NB4 (cell line): ENCODE measurements at regions not wholly inside any gene's neighbourhood (a gene's known extent, or its start where the extent isn't known, plus 50 kb on each side); places are given as distances from the start of the nearest gene placed in this dataset.

Source experiments
- DNase-seq: peaks from one replicate; pipeline ENCODE4 v3.0.0; 2010; ENCODE audit warnings: low read depth
- H3K4me3 ChIP-seq: one replicate; pipeline ENCODE4 v1.5.1; 2011; ENCODE audit warnings: mild to moderate bottlenecking, low read depth, low read length, moderate library complexity
- CTCF ChIP-seq: IDR thresholded peaks from one replicate; pipeline ENCODE4 v1.5.1; 2012; ENCODE audit warnings: low read depth, low read length
- MAX ChIP-seq: IDR thresholded peaks from 2 replicates; pipeline ENCODE4 v1.6.1; 2011; ENCODE audit warnings: low read depth, low read length
- MYC ChIP-seq: IDR thresholded peaks from 2 replicates; pipeline ENCODE4 v1.6.1; 2011; ENCODE audit warnings: low read depth, low read length
- POLR2A ChIP-seq: IDR thresholded peaks from 2 replicates; pipeline ENCODE4 v1.6.1; 2011; ENCODE audit warnings: mild to moderate bottlenecking; ENCODE audit not compliant: insufficient read length; ENCODE audit errors: extremely low read depth

- DNase-seq, result no peak
- no peak for TF ChIP-seq MYC
- TF ChIP-seq POLR2A, result no peak
- no peak for TF ChIP-seq MAX
- TF ChIP-seq CTCF, result no peak
- no peak overlapping the region for H3K4me3 ChIP-seq
Measured at GRCh38 chr1:81157686-81158085, 643.0 kb upstream of the ADGRL2 start.

DNA sequence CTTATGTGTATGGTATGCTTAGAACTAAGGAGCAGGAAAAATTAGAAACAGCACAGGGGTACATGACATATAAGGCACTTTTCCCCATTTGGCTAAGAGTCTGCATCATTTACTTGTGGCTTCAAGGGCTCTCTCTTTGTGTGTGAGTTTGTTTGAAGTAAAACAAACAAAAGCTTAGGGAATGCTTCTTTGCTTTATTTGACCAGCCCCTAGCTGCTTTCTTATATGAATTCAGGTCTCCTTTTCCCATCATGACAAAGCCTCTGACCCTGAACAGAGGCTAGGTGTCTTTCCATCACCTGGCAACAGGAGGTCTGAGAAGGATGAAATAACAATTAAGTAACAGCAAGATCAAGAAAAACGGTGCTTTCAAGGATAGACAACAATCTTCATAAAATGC is 643.8 kb upstream of the ADGRL2 start:
- TF ChIP-seq MYC, result no peak
- no peak for TF ChIP-seq CTCF
- no peak for TF ChIP-seq POLR2A
- TF ChIP-seq MAX, result no peak
- DNase-seq, result no peak

DNA sequence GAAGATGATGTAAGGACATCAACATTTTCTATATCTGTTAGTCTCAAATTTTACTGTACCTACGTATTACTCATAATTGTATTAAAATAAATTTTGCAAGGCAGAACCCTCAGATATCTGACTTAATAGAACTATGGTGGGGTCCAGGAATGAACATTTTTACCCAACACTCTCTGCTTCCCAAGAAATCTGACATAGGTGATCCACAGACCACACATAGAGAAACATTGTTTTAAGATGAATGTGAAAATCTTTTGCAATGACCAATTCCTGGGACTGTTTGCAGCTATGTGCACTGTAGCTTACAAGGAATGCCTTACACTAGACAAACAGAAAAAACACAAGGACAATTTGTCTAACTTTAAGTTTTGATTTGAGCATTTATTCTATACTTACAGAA is 645.6 kb upstream of the ADGRL2 start:
- no peak overlapping the region for H3K4me3 ChIP-seq
- TF ChIP-seq MAX, result no peak
- no peak for TF ChIP-seq MYC
- TF ChIP-seq POLR2A, result no peak
- no peak for TF ChIP-seq CTCF
- no peak for DNase-seq

More for the DNA sequence above, 643.8 kb upstream of the ADGRL2 start:
- no peak overlapping the region for H3K4me3 ChIP-seq

GRCh38 chr1:81151206-81151605 is 649.5 kb upstream of the ADGRL2 start:
- TF ChIP-seq CTCF (no peak), MAX (no peak), POLR2A (no peak), MYC (no peak)
- H3K4me3 ChIP-seq, result no peak overlapping the region
- DNase-seq, result no peak

- no peak overlapping the region for H3K4me3 ChIP-seq
- no peak for TF ChIP-seq CTCF
- TF ChIP-seq MAX, result no peak
- no peak for TF ChIP-seq POLR2A
- TF ChIP-seq MYC, result no peak
- no peak for DNase-seq
Measured at GRCh38 chr1:81149649-81150325, 650.9 kb upstream of the ADGRL2 start.
